WTC11 (cell line): ENCODE measurements at regions not wholly inside any gene's neighbourhood (a gene's known extent, or its start where the extent isn't known, plus 50 kb on each side); places are given as distances from the start of the nearest gene placed in this dataset.

Experiments used
- ATAC-seq: fragments of 200-7000 bp; cut with Tn5 transposase; 2 replicates; pipeline ENCODE4 v1.10.0; 2021; ENCODE audit warnings: mild to moderate bottlenecking, moderate library complexity
- CTCF ChIA-PET: fragments of 300-600 bp; sonication (Branson Sonifier 250); formaldehyde crosslinking; loops from one replicate; lab custom pipeline; 2021; ENCODE audit warnings: antibody characterized with exemption; lab: Charles Lee
- POLR2A ChIA-PET: fragments of 350-600 bp; sonication (Branson Sonifier 250); formaldehyde crosslinking; loops from one replicate; lab custom pipeline; 2021; ENCODE audit warnings: antibody characterized with exemption; lab: Charles Lee
- DNase-seq: peaks from one replicate; pipeline ENCODE4 v3.0.0; 2021; ENCODE audit warnings: low spot score
- H3K27ac Mint-ChIP-seq: 2 replicates; pipeline ENCODE4 v1.8.0; 2021; ENCODE audit warnings: mixed read lengths
- H3K27me3 Mint-ChIP-seq: 2 replicates; pipeline ENCODE4 v1.8.0; 2021; ENCODE audit warnings: low read depth, mild to moderate bottlenecking, moderate library complexity, mixed read lengths
- H3K36me3 Mint-ChIP-seq: 2 replicates; pipeline ENCODE4 v1.8.0; 2021; ENCODE audit warnings: mixed read lengths
- H3K4me1 Mint-ChIP-seq: 2 replicates; pipeline ENCODE4 v1.8.0; 2022; ENCODE audit warnings: mixed read lengths
- H3K4me3 Mint-ChIP-seq: 2 replicates; pipeline ENCODE4 v1.8.0; 2021; ENCODE audit warnings: mild to moderate bottlenecking, moderate library complexity, mixed read lengths
- H3K9me3 Mint-ChIP-seq: 2 replicates; pipeline ENCODE4 v1.8.0; 2021; ENCODE audit warnings: mixed read lengths
- CTCF ChIP-seq: fragments of 200-600 bp; IDR thresholded peaks from 2 replicates; pipeline ENCODE4 v1.8.0; 2022; ENCODE audit warnings: antibody characterized with exemption
- ETV6 ChIP-seq: sonication (generic); formaldehyde crosslinking; IDR thresholded peaks from 2 replicates; pipeline ENCODE4 v1.8.1; 2022; ENCODE audit warnings: mild to moderate bottlenecking, missing genetic modification reagents
- FOXJ3 ChIP-seq: sonication (generic); formaldehyde crosslinking; IDR thresholded peaks from 2 replicates; pipeline ENCODE4 v1.9.0; 2021; ENCODE audit warnings: missing genetic modification reagents, mild to moderate bottlenecking, borderline replicate concordance
- FOXP4 ChIP-seq: sonication (generic); formaldehyde crosslinking; IDR thresholded peaks from 2 replicates; pipeline ENCODE4 v1.8.0; 2022; ENCODE audit warnings: mild to moderate bottlenecking, missing genetic modification reagents
- GABPB1 ChIP-seq: sonication (generic); formaldehyde crosslinking; IDR thresholded peaks from 2 replicates; pipeline ENCODE4 v1.8.1; 2023; ENCODE audit warnings: mild to moderate bottlenecking, missing genetic modification reagents
- GRHL2 ChIP-seq: fragments of 250-450 bp; sonication (Bioruptor Pico); IDR thresholded peaks from 2 replicates; pipeline ENCODE4 v1.8.0; 2022; ENCODE audit warnings: mild to moderate bottlenecking, moderate library complexity; ENCODE audit not compliant: insufficient replicate concordance, severe bottlenecking
- IRF2 ChIP-seq: sonication (generic); formaldehyde crosslinking; IDR thresholded peaks from 2 replicates; pipeline ENCODE4 v1.8.0; 2022; ENCODE audit warnings: low read depth, missing genetic modification reagents, borderline replicate concordance
- KAT7 ChIP-seq: sonication (generic); formaldehyde crosslinking; IDR thresholded peaks from 2 replicates; pipeline ENCODE4 v1.8.1; 2023; ENCODE audit warnings: missing genetic modification reagents, mild to moderate bottlenecking, borderline replicate concordance
- MXD4 ChIP-seq: fragments of 250-450 bp; sonication (Bioruptor Pico); IDR thresholded peaks from 2 replicates; pipeline ENCODE4 v1.8.0; 2021; ENCODE audit warnings: mild to moderate bottlenecking, moderate library complexity, borderline replicate concordance
- MYBL2 ChIP-seq: sonication (generic); formaldehyde crosslinking; IDR thresholded peaks from 2 replicates; pipeline ENCODE4 v1.8.1; 2023; ENCODE audit warnings: mild to moderate bottlenecking, moderate library complexity, missing genetic modification reagents
- NFE2L1 ChIP-seq: sonication (generic); formaldehyde crosslinking; IDR thresholded peaks from 2 replicates; pipeline ENCODE4 v1.8.1; 2023; ENCODE audit warnings: missing genetic modification reagents
- NFYB ChIP-seq: sonication (generic); formaldehyde crosslinking; conservative IDR thresholded peaks from 2 replicates; pipeline ENCODE4 v1.8.0; 2022; ENCODE audit warnings: low read depth, missing genetic modification reagents
- NR1H2 ChIP-seq: sonication (generic); formaldehyde crosslinking; IDR thresholded peaks from 2 replicates; pipeline ENCODE4 v1.9.0; 2021; ENCODE audit warnings: mild to moderate bottlenecking, moderate library complexity, missing genetic modification reagents
- NR3C1 ChIP-seq: sonication (generic); formaldehyde crosslinking; conservative IDR thresholded peaks from 2 replicates; pipeline ENCODE4 v1.8.1; 2023; ENCODE audit warnings: low read depth, mild to moderate bottlenecking, missing genetic modification reagents
- PRRX2 ChIP-seq: fragments of 250-450 bp; sonication (Bioruptor Pico); IDR thresholded peaks from 2 replicates; pipeline ENCODE4 v1.8.0; 2021; ENCODE audit warnings: mild to moderate bottlenecking
- SMAD4 ChIP-seq: sonication (generic); formaldehyde crosslinking; IDR thresholded peaks from 2 replicates; pipeline ENCODE4 v1.8.0; 2022; ENCODE audit warnings: mild to moderate bottlenecking, missing genetic modification reagents
- ZBTB43 ChIP-seq: sonication (generic); formaldehyde crosslinking; IDR thresholded peaks from 2 replicates; pipeline ENCODE4 v1.8.1; 2023; ENCODE audit warnings: mild to moderate bottlenecking, missing genetic modification reagents
- ZNF121 ChIP-seq: sonication (generic); formaldehyde crosslinking; IDR thresholded peaks from 2 replicates; pipeline ENCODE4 v1.8.0; 2023; ENCODE audit warnings: missing genetic modification reagents
- ZNF263 ChIP-seq: sonication (generic); formaldehyde crosslinking; IDR thresholded peaks from 2 replicates; pipeline ENCODE4 v1.8.1; 2022; ENCODE audit warnings: low read depth, mild to moderate bottlenecking, moderate library complexity, missing genetic modification reagents
- ZNF423 ChIP-seq: fragments of 250-450 bp; sonication (Bioruptor Pico); IDR thresholded peaks from 2 replicates; pipeline ENCODE4 v2.1.2; 2022; ENCODE audit warnings: mild to moderate bottlenecking, moderate library complexity
- ZNF671 ChIP-seq: fragments of 250-450 bp; sonication (Bioruptor Pico); IDR thresholded peaks from 2 replicates; pipeline ENCODE4 v1.8.0; 2021; ENCODE audit warnings: mild to moderate bottlenecking
- TF ChIP-seq, protein P1 (sequence below): sonication (generic); formaldehyde crosslinking; IDR thresholded peaks from 2 replicates; pipeline ENCODE4 v1.8.1; 2022; ENCODE audit warnings: mild to moderate bottlenecking, moderate library complexity, missing genetic modification reagents
- TF ChIP-seq, protein P2 (sequence below): sonication (generic); formaldehyde crosslinking; IDR thresholded peaks from 2 replicates; pipeline ENCODE4 v1.8.0; 2022; ENCODE audit warnings: mild to moderate bottlenecking, missing genetic modification reagents
- TF ChIP-seq, protein P3 (sequence below): sonication (generic); formaldehyde crosslinking; IDR thresholded peaks from 2 replicates; pipeline ENCODE4 v1.8.1; 2022; ENCODE audit warnings: low read depth, missing genetic modification reagents, borderline replicate concordance
- TF ChIP-seq, protein P4 (sequence below): sonication (generic); formaldehyde crosslinking; IDR thresholded peaks from 2 replicates; pipeline ENCODE4 v1.8.1; 2023; ENCODE audit warnings: mild to moderate bottlenecking, missing genetic modification reagents, moderate library complexity

GRCh38 chr6:132900849-132901248 is 86.5 kb downstream of the RPS12 start:
- TF ChIP-seq, protein P1, sequence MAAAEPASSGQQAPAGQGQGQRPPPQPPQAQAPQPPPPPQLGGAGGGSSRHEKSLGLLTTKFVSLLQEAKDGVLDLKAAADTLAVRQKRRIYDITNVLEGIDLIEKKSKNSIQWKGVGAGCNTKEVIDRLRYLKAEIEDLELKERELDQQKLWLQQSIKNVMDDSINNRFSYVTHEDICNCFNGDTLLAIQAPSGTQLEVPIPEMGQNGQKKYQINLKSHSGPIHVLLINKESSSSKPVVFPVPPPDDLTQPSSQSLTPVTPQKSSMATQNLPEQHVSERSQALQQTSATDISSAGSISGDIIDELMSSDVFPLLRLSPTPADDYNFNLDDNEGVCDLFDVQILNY (CRISPR knock-in tag) = no peak
- TF ChIP-seq SMAD4 (no peak), ZNF121 (CRISPR knock-in tag) (no peak), ZNF263 (CRISPR knock-in tag) (no peak), NR1H2 (CRISPR knock-in tag) (no peak), ETV6 (CRISPR knock-in tag) (no peak), CTCF (no peak), FOXP4 (no peak), ZNF671 (CRISPR knock-in tag) (no peak), NFYB (CRISPR knock-in tag) (no peak), NR3C1 (CRISPR knock-in tag) (no peak)
- TF ChIP-seq, protein P2, sequence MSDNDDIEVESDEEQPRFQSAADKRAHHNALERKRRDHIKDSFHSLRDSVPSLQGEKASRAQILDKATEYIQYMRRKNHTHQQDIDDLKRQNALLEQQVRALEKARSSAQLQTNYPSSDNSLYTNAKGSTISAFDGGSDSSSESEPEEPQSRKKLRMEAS (CRISPR knock-in tag) = no peak
- TF ChIP-seq, protein P3, sequence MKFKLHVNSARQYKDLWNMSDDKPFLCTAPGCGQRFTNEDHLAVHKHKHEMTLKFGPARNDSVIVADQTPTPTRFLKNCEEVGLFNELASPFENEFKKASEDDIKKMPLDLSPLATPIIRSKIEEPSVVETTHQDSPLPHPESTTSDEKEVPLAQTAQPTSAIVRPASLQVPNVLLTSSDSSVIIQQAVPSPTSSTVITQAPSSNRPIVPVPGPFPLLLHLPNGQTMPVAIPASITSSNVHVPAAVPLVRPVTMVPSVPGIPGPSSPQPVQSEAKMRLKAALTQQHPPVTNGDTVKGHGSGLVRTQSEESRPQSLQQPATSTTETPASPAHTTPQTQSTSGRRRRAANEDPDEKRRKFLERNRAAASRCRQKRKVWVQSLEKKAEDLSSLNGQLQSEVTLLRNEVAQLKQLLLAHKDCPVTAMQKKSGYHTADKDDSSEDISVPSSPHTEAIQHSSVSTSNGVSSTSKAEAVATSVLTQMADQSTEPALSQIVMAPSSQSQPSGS = no peak
- TF ChIP-seq, protein P4, sequence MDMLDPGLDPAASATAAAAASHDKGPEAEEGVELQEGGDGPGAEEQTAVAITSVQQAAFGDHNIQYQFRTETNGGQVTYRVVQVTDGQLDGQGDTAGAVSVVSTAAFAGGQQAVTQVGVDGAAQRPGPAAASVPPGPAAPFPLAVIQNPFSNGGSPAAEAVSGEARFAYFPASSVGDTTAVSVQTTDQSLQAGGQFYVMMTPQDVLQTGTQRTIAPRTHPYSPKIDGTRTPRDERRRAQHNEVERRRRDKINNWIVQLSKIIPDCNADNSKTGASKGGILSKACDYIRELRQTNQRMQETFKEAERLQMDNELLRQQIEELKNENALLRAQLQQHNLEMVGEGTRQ (CRISPR knock-in tag) = no peak
- TF ChIP-seq, all 79 proteins: peak for 0
- DNase-seq (no peak), ATAC-seq (no peak)
- Mint-ChIP-seq H3K27me3 (no peaks in the 10 kb centered on the region), H3K9me3 (no peaks in the 10 kb centered on the region), H3K4me1 (peaks cover 5% of the 10 kb centered on the region), H3K27ac (no peak overlapping the region), H3K36me3 (no peaks in the 10 kb centered on the region), H3K4me3 (no peak overlapping the region)
- ChIA-PET POLR2A (no interaction called here), CTCF (interaction anchor here (0.6 kb wide), 1 partner anchor 37 kb away, joined by 3 read pairs; no protein-coding TSS in a partner anchor)

- no peak overlapping the region for H3K4me3 Mint-ChIP-seq
- no peak for TF ChIP-seq ZNF423 (CRISPR knock-in tag)
- no peak for TF ChIP-seq MXD4
- no peak for TF ChIP-seq MYBL2 (CRISPR knock-in tag)
- no peak for TF ChIP-seq NFE2L1 (CRISPR knock-in tag)
- TF ChIP-seq IRF2 (CRISPR knock-in tag) = no peak
- TF ChIP-seq KAT7 (CRISPR knock-in tag) = no peak
- no peak for TF ChIP-seq ZBTB43 (CRISPR knock-in tag)
- no peak for TF ChIP-seq GRHL2 (CRISPR knock-in tag)
- TF ChIP-seq FOXJ3 (CRISPR knock-in tag) = no peak
- no peak for TF ChIP-seq GABPB1 (CRISPR knock-in tag)
- no peak for TF ChIP-seq PRRX2 (CRISPR knock-in tag)
- no peak for TF ChIP-seq SMAD4
- no peak for TF ChIP-seq ETV6 (CRISPR knock-in tag)
- TF ChIP-seq ZNF121 (CRISPR knock-in tag) = no peak
- H3K27ac Mint-ChIP-seq = no peak overlapping the region
- no peaks in the 10 kb centered on the region for H3K9me3 Mint-ChIP-seq
- no peaks in the 10 kb centered on the region for H3K27me3 Mint-ChIP-seq
- CTCF ChIA-PET = no interaction called here
- POLR2A ChIA-PET = no interaction called here
- no peak for DNase-seq
- no peak for ATAC-seq
- peaks cover 5% of the 10 kb centered on the region for H3K4me1 Mint-ChIP-seq
- H3K36me3 Mint-ChIP-seq = no peaks in the 10 kb centered on the region
These were observed 88.5 kb downstream of the RPS12 start for GRCh38 chr6:132902901-132903300.
